ENCODE measurements at regions not wholly inside any gene's neighbourhood (a gene's known extent, or its start where the extent isn't known, plus 50 kb on each side); places are given as distances from the start of the nearest gene placed in this dataset.
"Not testable (repeated sequence)": the region's sequence is repeated elsewhere in the genome, so short reads cannot be mapped to it uniquely, and the experiment has no call there.

- no peak for DNase-seq (ENCODE audit: low read depth)
- TF ChIP-seq CTCF (IDR thresholded peaks at IDR 0.05; ENCODE audit: low read depth, low read length, missing control alignments), result no peak
- in situ Hi-C loops (cut with HindIII; ENCODE audit: low sequenced_read_pairs), result no loop called here
- H3K4me3 ChIP-seq (ENCODE audit: low read depth, low read length), result no peak overlapping the region
Measured at GRCh38 chr17:79552824-79553223, 58.0 kb downstream of the RBFOX3 start.

GRCh38 chr17:79552405-79552804, 58.4 kb downstream of the RBFOX3 start:
- in situ Hi-C loops (cut with HindIII; ENCODE audit: low sequenced_read_pairs), result no loop called here
- TF ChIP-seq CTCF (IDR thresholded peaks at IDR 0.05; ENCODE audit: low read depth, low read length, missing control alignments), result no peak
- DNase-seq (ENCODE audit: low read depth), result no peak
- no peak overlapping the region for H3K4me3 ChIP-seq (ENCODE audit: low read depth, low read length)

- H3K4me3 ChIP-seq (ENCODE audit: low read depth, low read length), result no peak overlapping the region
- DNase-seq (ENCODE audit: low read depth), result no peak
- TF ChIP-seq CTCF (IDR thresholded peaks at IDR 0.05; ENCODE audit: low read depth, low read length, missing control alignments), result no peak
- in situ Hi-C loops (cut with HindIII; ENCODE audit: low sequenced_read_pairs), result no loop called here
Measured at GRCh38 chr17:79549141-79549915, 61.5 kb downstream of the RBFOX3 start.

GRCh38 chr17:79548116-79548515, 62.7 kb downstream of the RBFOX3 start:
- H3K4me3 ChIP-seq (ENCODE audit: low read depth, low read length), result no peak overlapping the region
- no peak for TF ChIP-seq CTCF (IDR thresholded peaks at IDR 0.05; ENCODE audit: low read depth, low read length, missing control alignments)
- in situ Hi-C loops (cut with HindIII; ENCODE audit: low sequenced_read_pairs), result no loop called here
- no peak for DNase-seq (ENCODE audit: low read depth)

- DNase-seq (ENCODE audit: low read depth), result no peak
- no peak for TF ChIP-seq CTCF (IDR thresholded peaks at IDR 0.05; ENCODE audit: low read depth, low read length, missing control alignments)
- no peak overlapping the region for H3K4me3 ChIP-seq (ENCODE audit: low read depth, low read length)
- in situ Hi-C loops (cut with HindIII; ENCODE audit: low sequenced_read_pairs), result no loop called here
Measured at GRCh38 chr17:79547586-79547985, 63.3 kb downstream of the RBFOX3 start.

- in situ Hi-C loops (cut with HindIII; ENCODE audit: low sequenced_read_pairs); H3K4me3 ChIP-seq (ENCODE audit: low read depth, low read length); DNase-seq (ENCODE audit: low read depth): not testable (repeated sequence)
Measured at GRCh38 chr17:79547171-79547570, 63.7 kb downstream of the RBFOX3 start.

GRCh38 chr17:79546386-79546785, 64.5 kb downstream of the RBFOX3 start:
- no peak for DNase-seq (ENCODE audit: low read depth)
- TF ChIP-seq CTCF (IDR thresholded peaks at IDR 0.05; ENCODE audit: low read depth, low read length, missing control alignments), result no peak
- in situ Hi-C loops (cut with HindIII; ENCODE audit: low sequenced_read_pairs), result no loop called here
- H3K4me3 ChIP-seq (ENCODE audit: low read depth, low read length), result no peak overlapping the region
